ENCODE measurements at regions not wholly inside any gene's neighbourhood (a gene's known extent, or its start where the extent isn't known, plus 50 kb on each side); places are given as distances from the start of the nearest gene placed in this dataset.
"Not testable (repeated sequence)": the region's sequence is repeated elsewhere in the genome, so short reads cannot be mapped to it uniquely, and the experiment has no call there.

DNA sequence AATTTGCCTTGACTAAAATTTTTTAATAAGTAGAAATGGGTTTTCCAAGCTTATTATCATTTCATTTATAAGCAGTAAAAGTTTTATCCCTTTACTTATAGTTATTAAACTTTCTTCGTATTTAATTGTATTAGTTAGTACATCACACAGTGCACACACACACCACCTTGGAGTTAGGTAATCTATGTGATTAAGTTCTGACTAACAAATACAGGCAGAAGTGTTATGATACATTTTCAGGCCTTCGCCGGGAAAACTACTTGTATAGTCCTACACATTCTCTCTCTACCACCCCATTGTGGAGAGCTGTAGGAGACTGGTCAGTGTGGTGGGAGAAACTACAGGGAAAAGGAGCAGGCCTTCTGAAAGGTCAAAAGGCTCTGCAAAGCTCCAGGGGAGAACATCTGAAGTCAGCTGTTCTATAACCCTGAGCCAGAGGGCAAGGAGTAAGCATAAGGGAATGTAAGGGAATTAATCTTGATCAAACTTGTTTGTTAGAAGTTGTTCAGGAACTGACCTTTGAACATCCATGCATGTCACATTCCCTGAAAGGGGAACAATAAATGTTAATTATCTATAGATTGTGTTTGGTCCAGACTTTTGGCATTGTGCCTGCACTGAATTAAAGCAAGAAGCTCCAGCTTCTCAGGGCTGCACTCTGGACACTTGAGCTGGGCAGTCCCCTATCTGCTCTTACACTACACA, 231.7 kb downstream of the FSIP2 start:
- Mint-ChIP-seq H3K36me3 (ENCODE audit: low read depth) (no peaks in the 10 kb centered on the region), H3K27me3 (ENCODE audit: insufficient read depth) (no peaks in the 10 kb centered on the region), H3K27ac (no peak overlapping the region), H3K9me3 (peaks cover 38% of the 10 kb centered on the region), H3K4me3 (no peak overlapping the region), H3K4me1 (ENCODE audit: low read depth) (no peaks in the 10 kb centered on the region)
- TF ChIP-seq CTCF (IDR thresholded peaks at IDR 0.05), result no peak
- no peak for DNase-seq

DNA sequence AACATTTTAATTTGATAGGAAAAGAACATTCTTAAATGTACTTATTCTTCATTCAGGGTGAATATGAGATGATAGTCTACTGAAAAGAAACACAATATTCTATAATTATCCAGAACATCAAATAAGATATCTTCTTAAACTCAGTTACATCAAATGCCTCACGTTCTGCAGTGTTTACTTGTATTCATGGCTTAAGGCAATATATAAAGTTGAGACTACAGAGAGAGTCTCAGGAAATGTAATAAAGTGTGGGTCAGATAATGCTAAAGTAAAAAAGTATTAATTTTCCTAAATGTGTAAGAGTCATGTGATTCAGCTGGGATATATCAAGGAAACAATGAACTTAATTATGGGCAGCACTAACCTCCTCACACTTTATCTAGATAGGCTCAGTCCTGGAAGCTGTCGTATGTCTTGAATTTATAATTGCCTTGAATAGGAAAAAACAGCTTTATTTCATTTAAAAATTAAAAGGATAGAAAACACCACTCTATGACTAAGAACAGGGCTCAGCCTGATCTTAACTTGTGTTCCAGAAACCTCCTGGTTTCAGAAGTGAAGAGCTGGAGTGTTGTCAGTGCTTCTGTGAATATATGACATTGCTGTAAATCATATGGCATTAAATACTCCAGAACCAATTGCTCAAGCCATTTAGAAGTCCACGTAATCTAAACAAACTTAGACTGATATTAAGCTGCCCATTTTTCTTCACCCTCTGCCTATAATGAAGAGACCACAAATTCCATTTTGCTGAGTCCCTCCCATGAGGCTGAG, 240.2 kb downstream of the FSIP2 start:
- no peaks in the 10 kb centered on the region for H3K27me3 Mint-ChIP-seq (ENCODE audit: insufficient read depth)
- no peak overlapping the region for H3K27ac Mint-ChIP-seq
- no peak for DNase-seq
- H3K4me1 Mint-ChIP-seq (ENCODE audit: low read depth), result no peaks in the 10 kb centered on the region
- no peak overlapping the region for H3K4me3 Mint-ChIP-seq
- H3K9me3 Mint-ChIP-seq, result peaks cover 41% of the 10 kb centered on the region
- H3K36me3 Mint-ChIP-seq (ENCODE audit: low read depth), result no peaks in the 10 kb centered on the region
- TF ChIP-seq CTCF (IDR thresholded peaks at IDR 0.05), result no peak

GRCh38 chr2:185979546-185980071, 241.0 kb downstream of the FSIP2 start:
- Mint-ChIP-seq H3K9me3 (peaks cover 42% of the 10 kb centered on the region), H3K27ac (no peak overlapping the region), H3K36me3 (ENCODE audit: low read depth) (no peaks in the 10 kb centered on the region), H3K4me1 (ENCODE audit: low read depth) (no peaks in the 10 kb centered on the region), H3K27me3 (ENCODE audit: insufficient read depth) (no peaks in the 10 kb centered on the region), H3K4me3 (no peak overlapping the region)
- no peak for DNase-seq
- TF ChIP-seq CTCF (IDR thresholded peaks at IDR 0.05), result no peak

DNA sequence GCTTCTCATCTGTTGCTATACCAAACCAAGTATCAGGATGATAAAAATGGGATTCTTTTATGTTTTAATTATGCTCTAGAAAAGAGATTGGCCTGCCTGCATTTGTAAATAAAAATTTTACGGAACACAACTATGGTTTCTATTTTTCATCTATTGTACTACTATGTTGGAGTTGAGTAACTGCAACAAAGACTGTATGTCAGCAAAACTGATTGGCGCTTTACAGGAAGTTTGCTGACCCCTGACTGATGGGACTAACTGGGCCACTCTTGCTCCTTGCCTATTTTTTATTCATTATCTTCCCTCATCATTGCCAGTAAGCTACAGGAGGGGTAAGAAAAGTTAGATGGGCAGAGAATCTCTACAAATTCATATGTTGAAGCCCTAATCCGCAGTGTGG, 242.3 kb downstream of the FSIP2 start:
- Mint-ChIP-seq H3K9me3 (peaks cover 48% of the 10 kb centered on the region), H3K27ac (no peak overlapping the region), H3K36me3 (ENCODE audit: low read depth) (no peaks in the 10 kb centered on the region), H3K4me1 (ENCODE audit: low read depth) (no peaks in the 10 kb centered on the region), H3K4me3 (no peak overlapping the region), H3K27me3 (ENCODE audit: insufficient read depth) (no peaks in the 10 kb centered on the region)
- no peak for TF ChIP-seq CTCF (IDR thresholded peaks at IDR 0.05)
- DNase-seq, result no peak

DNA sequence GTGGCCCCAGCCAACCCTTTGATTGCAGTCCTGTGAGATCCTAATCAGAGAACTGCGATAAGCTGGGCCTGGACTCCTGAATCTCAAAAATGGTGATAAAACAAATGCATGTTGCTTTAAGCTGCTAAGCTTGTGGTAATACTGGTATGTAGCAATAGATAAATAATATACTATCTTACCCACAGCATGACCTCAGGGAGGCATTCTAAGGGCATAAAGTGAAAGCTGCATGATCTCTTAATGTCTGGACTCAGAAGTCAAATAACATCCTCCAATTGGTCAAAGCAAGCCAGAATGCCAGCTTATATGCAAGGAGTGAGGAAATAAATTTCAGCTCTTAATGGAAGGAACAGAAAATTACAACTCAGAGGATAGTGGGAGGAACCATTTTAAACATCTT, 246.1 kb downstream of the FSIP2 start:
- no peaks in the 10 kb centered on the region for H3K36me3 Mint-ChIP-seq (ENCODE audit: low read depth)
- no peak overlapping the region for H3K27ac Mint-ChIP-seq
- DNase-seq, result no peak
- TF ChIP-seq CTCF (IDR thresholded peaks at IDR 0.05), result no peak
- H3K27me3 Mint-ChIP-seq (ENCODE audit: insufficient read depth), result no peaks in the 10 kb centered on the region
- H3K9me3 Mint-ChIP-seq, result peaks cover 50% of the 10 kb centered on the region
- H3K4me1 Mint-ChIP-seq (ENCODE audit: low read depth), result no peaks in the 10 kb centered on the region
- H3K4me3 Mint-ChIP-seq, result no peak overlapping the region

DNA sequence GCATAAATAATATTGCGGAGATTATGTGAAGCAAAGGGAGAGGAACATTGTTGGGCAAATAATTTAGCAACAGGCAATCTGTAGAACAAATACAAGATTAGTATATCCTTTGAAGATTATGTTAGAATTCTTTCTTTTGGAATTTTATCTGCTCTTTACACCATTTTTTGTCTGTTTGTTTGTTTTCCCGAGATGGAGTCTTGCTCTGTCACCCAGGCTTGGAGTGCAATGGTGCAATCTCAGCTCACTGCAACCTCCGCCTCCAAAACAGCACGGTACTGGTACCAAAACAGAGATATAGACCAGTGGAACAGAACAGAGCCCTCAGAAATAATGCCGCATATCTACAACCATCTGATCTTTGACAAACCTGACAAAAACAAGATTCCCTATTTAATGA, 250.3 kb downstream of the FSIP2 start:
- not testable (repeated sequence) for H3K27me3 Mint-ChIP-seq (ENCODE audit: insufficient read depth); H3K4me1 Mint-ChIP-seq (ENCODE audit: low read depth); H3K27ac Mint-ChIP-seq; H3K36me3 Mint-ChIP-seq (ENCODE audit: low read depth); H3K4me3 Mint-ChIP-seq; DNase-seq
- peaks cover 33% of the 10 kb centered on the region for H3K9me3 Mint-ChIP-seq
